ENCODE measurements at regions not wholly inside any gene's neighbourhood (a gene's known extent, or its start where the extent isn't known, plus 50 kb on each side); places are given as distances from the start of the nearest gene placed in this dataset.

DNA sequence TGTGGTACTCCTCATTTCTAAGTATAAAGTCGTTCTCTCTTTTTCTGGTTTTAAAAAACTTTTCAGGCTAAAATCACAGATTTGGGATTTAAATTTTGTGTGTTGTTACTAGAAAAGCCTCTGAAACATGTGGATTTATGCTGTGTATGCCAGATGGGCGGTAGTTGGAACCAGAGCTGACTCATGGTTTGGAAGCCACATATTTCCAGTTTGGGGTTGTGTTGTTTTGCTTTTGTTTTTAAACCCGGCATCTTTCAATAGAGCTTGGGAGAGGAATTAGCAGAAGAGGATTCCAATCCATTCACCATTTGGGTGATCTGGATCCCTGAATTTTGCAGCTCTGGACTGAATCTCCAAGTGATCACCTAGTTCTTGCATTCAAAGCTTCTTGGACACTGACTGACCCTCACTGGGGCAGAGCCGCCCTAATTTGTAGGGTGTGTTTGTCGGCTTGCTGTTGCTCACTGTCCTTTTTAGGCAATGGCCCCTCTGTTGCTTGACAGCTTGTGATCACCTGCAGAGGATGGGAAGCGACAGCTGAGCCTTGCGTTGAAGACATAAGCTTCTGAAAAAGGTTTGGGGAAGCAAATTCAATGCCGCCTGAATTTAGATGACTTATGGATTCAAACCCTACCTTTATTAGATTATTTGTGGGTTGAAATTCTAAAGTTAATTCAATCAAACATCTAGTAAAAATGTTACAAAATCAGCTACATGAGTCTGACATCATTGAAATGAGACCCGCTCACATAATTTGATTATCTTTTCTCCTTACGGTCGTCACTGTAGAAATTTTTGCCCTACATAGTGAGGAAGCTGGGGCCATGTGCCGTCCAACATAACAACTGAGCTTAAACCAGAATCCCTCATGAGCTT is 79.9 kb upstream of the CD83 start:
- 85% methylated on average over 5 of the region's 12 CpGs for WGBS (ENCODE audit: insufficient coverage)
- Mint-ChIP-seq H3K27ac (no peak overlapping the region), H3K4me3 (no peak overlapping the region), H3K9me3 (ENCODE audit: insufficient read depth) (no peaks in the 10 kb centered on the region), H3K4me1 (peaks cover 1% of the 10 kb centered on the region), H3K27me3 (peaks cover 28% of the 10 kb centered on the region)
- H3K4me3 ChIP-seq (ENCODE audit: control extremely low read depth in 1 of 5, extremely low read depth in 1 of 5, insufficient read depth in 1 of 5, low read depth in 2 of 5, low read length in 4 of 5): no peak overlapping the region
- H3K36me3 ChIP-seq (replicated peaks in 1 of 2; ENCODE audit: control extremely low read depth in 1 of 2, control insufficient read depth in 1 of 2, extremely low read depth in 1 of 2, insufficient read depth in 2 of 2, low read length in 1 of 2): no peaks in the 10 kb centered on the region
- H3K4me1 ChIP-seq (ENCODE audit: control insufficient read depth in 2 of 2, insufficient read depth in 2 of 2, low read length in 2 of 2): no peaks in the 10 kb centered on the region
- no peaks in the 10 kb centered on the region for H4K20me1 ChIP-seq (ENCODE audit: control insufficient read depth, insufficient read depth, low read length, poor library complexity, severe bottlenecking)
- intact Hi-C loops (cut with micrococcal nuclease): no loop called here
- H2AFZ ChIP-seq (ENCODE audit: insufficient read depth, low read depth, low read length, poor library complexity, severe bottlenecking): no peak overlapping the region
- no peak for ATAC-seq (ENCODE audit: low read depth)
- H3K9me3 ChIP-seq (ENCODE audit: control extremely low read depth in 1 of 3, control insufficient read depth in 2 of 3, insufficient read depth in 1 of 3, low read length in 2 of 3): no peaks in the 10 kb centered on the region
- no peaks in the 10 kb centered on the region for H3K27me3 ChIP-seq (replicated peaks in 1 of 4; ENCODE audit: control extremely low read depth in 1 of 4, control insufficient read depth in 3 of 4, insufficient read depth in 4 of 4, low read length in 3 of 4)
- no peaks in the 10 kb centered on the region for H3K79me2 ChIP-seq (ENCODE audit: control insufficient read depth, insufficient read depth, low read length)
- no peak for TF ChIP-seq EZH2 (IDR thresholded peaks at IDR 0.05; ENCODE audit: borderline replicate concordance, insufficient read depth, low read depth, low read length, poor library complexity, severe bottlenecking)
- TF ChIP-seq, protein P1, sequence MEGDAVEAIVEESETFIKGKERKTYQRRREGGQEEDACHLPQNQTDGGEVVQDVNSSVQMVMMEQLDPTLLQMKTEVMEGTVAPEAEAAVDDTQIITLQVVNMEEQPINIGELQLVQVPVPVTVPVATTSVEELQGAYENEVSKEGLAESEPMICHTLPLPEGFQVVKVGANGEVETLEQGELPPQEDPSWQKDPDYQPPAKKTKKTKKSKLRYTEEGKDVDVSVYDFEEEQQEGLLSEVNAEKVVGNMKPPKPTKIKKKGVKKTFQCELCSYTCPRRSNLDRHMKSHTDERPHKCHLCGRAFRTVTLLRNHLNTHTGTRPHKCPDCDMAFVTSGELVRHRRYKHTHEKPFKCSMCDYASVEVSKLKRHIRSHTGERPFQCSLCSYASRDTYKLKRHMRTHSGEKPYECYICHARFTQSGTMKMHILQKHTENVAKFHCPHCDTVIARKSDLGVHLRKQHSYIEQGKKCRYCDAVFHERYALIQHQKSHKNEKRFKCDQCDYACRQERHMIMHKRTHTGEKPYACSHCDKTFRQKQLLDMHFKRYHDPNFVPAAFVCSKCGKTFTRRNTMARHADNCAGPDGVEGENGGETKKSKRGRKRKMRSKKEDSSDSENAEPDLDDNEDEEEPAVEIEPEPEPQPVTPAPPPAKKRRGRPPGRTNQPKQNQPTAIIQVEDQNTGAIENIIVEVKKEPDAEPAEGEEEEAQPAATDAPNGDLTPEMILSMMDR (IDR thresholded peaks at IDR 0.05): no peak
- no peak for DNase-seq
- H3K9ac ChIP-seq (ENCODE audit: low read length): no peak overlapping the region
- no peak overlapping the region for H3K4me2 ChIP-seq (replicated peaks; ENCODE audit: low read depth, low read length, poor library complexity, severe bottlenecking)
- ChIA-PET CTCF (interaction anchor here (1.0 to 3.3 kb wide), 5 partner anchors 9 to 129 kb away, joined by 3 to 21 read pairs (median 3); no protein-coding TSS in a partner anchor), POLR2A (no interaction called here)
- no peak overlapping the region for H3K27ac ChIP-seq (ENCODE audit: low read length in 2 of 2)

All from B cell (primary cell).